K562 (cell line): ENCODE measurements at regions not wholly inside any gene's neighbourhood (a gene's known extent, or its start where the extent isn't known, plus 50 kb on each side); places are given as distances from the start of the nearest gene placed in this dataset.

Experiments
- ATAC-seq: fragments of 200-7000 bp; cut with Tn5 transposase; 3 replicates; pipeline ENCODE4 v1.9.1; 2020; ENCODE audit warnings: moderate library complexity
- BruUV-seq: library from RNA; stranded (reverse); fragments of 400-500 nt; replicated peaks from 2 replicates; lab custom pipeline; 2021; lab: Mats Ljungman, UMichigan
- CTCF ChIA-PET: fragments of 300-600 bp; formaldehyde crosslinking; extraction: SDS; loops from one replicate; lab custom pipeline; 2021; ENCODE audit warnings: low intra/inter-chr PET ratio; lab: Yijun Ruan, JAX
- POLR2A ChIA-PET: fragments of 300-600, 350-650 bp; sonication (Branson Sonifier 250); formaldehyde crosslinking; extraction: SDS; loops from one replicate; lab custom pipeline; 2021; ENCODE audit warnings: antibody characterized with exemption, inconsistent platforms; lab: Yijun Ruan, JAX
- DNase-seq, 4 experiments: peaks; one replicate each; pipeline versions ENCODE4 v3.0.0 to v3.0.0-alpha.2; 2011 to 2018; ENCODE audit warnings: low spot score in 3 of 4, mixed read lengths in 3 of 4; ENCODE audit errors: extremely low read depth in 1 of 4
- FAIRE-seq: peaks from 2 replicates; lab custom pipeline; 2011; peaks lifted over from hg19 to GRCh38; lab: Jason Lieb, UNC
- H2AFZ ChIP-seq: 2 replicates; pipeline ENCODE4 v1.6.0; 2011; ENCODE audit warnings: low read depth, low read length, control low read depth, inconsistent platforms
- H3K27ac ChIP-seq: fragments of 200-600 bp; 3 replicates; pipeline ENCODE4 v1.8.0; 2011; ENCODE audit warnings: low read depth, mild to moderate bottlenecking, control low read depth, inconsistent platforms, low read length, moderate library complexity, mixed read lengths; ENCODE audit errors: extremely low read depth
- H3K27me3 ChIP-seq, 2 experiments: fragments of 300-600 bp in 1 of 2; 2 replicates in 1 of 2; 3 replicates in 1 of 2; pipeline versions ENCODE4 v1.6.0 to v1.8.0; 2011; ENCODE audit warnings: inconsistent platforms in 2 of 2, low read length in 2 of 2, mild to moderate bottlenecking in 1 of 2, mixed read lengths in 1 of 2, moderate library complexity in 1 of 2; ENCODE audit not compliant: control insufficient read depth in 2 of 2, insufficient read depth in 2 of 2
- H3K36me3 ChIP-seq: fragments of 300-600 bp; 3 replicates; pipeline ENCODE4 v1.8.0; 2011; ENCODE audit warnings: mild to moderate bottlenecking, low read length, inconsistent platforms; ENCODE audit not compliant: control insufficient read depth, insufficient read depth
- H3K4me1 ChIP-seq, 2 experiments: fragments of 200-600 bp in 1 of 2; replicated peaks in 1 of 2; 2 replicates in 1 of 2; 3 replicates in 1 of 2; pipeline versions ENCODE4 v1.5.1 to v1.8.0; 2011; ENCODE audit warnings: inconsistent platforms in 2 of 2, low read length in 2 of 2, mild to moderate bottlenecking in 1 of 2, mixed read lengths in 1 of 2, moderate library complexity in 1 of 2; ENCODE audit not compliant: control insufficient read depth in 2 of 2, insufficient read depth in 2 of 2
- H3K4me2 ChIP-seq: 2 replicates; pipeline ENCODE4 v1.6.1; 2011; ENCODE audit warnings: low read length, control low read depth, inconsistent platforms, mixed read lengths; ENCODE audit not compliant: insufficient read depth
- H3K4me3 ChIP-seq: fragments of 200-600 bp; sonication (generic), shearing (Covaris generic); 2 replicates; pipeline ENCODE4 v1.5.1; 2016; ENCODE audit warnings: control low read depth, inconsistent platforms
- H3K79me2 ChIP-seq: fragments of 200-600 bp; 3 replicates; pipeline ENCODE4 v1.8.0; 2011; ENCODE audit warnings: low read length, inconsistent platforms; ENCODE audit not compliant: control insufficient read depth, insufficient read depth
- H3K9ac ChIP-seq, 2 experiments: 2 replicates each; pipeline versions ENCODE4 v1.6.0 to v1.6.1; 2011; ENCODE audit warnings: low read depth in 2 of 2, low read length in 2 of 2, control low read depth in 1 of 2, inconsistent platforms in 1 of 2, mild to moderate bottlenecking in 1 of 2, mixed read lengths in 1 of 2; ENCODE audit not compliant: insufficient read depth in 1 of 2
- H3K9me1 ChIP-seq: one replicate; pipeline ENCODE4 v1.6.0; 2011; ENCODE audit warnings: inconsistent platforms, mild to moderate bottlenecking, low read length, moderate library complexity; ENCODE audit not compliant: control insufficient read depth, insufficient read depth
- H3K9me3 ChIP-seq: replicated peaks from 2 replicates; pipeline ENCODE4 v1.5.1; 2011; ENCODE audit warnings: low read depth, low read length, inconsistent platforms; ENCODE audit not compliant: control insufficient read depth, insufficient read depth
- H4K20me1 ChIP-seq: replicated peaks from 2 replicates; pipeline ENCODE4 v1.6.1; 2011; ENCODE audit warnings: low read length, inconsistent platforms, mixed read lengths; ENCODE audit not compliant: control insufficient read depth, insufficient read depth
- FOXA3 ChIP-seq, 2 experiments: fragments of 450-650 bp in 1 of 2; sonication (generic) in 1 of 2; formaldehyde crosslinking; IDR thresholded peaks in 1 of 2; conservative IDR thresholded peaks in 1 of 2; 2 replicates each; pipeline versions ENCODE4 v1.4.0 to v1.8.0; 2020 to 2022; ENCODE audit warnings: mild to moderate bottlenecking in 2 of 2, missing genetic modification reagents in 1 of 2
- MTF1 ChIP-seq: fragments of 250-450 bp; sonication (Bioruptor Pico); IDR thresholded peaks from 2 replicates; pipeline ENCODE4 v1.9.0; 2021; ENCODE audit warnings: moderate library complexity, mild to moderate bottlenecking, inconsistent platforms, borderline replicate concordance
- NFE2 ChIP-seq: IDR thresholded peaks from 2 replicates; pipeline ENCODE4 v1.6.1; 2014; ENCODE audit warnings: antibody characterized with exemption, low read depth
- PHTF2 ChIP-seq: fragments of 250-450 bp; sonication (Bioruptor Pico); IDR thresholded peaks from 2 replicates; pipeline ENCODE4 v1.5.0; 2021; ENCODE audit warnings: mild to moderate bottlenecking
- RFX1 ChIP-seq: fragments of 450-650 bp; IDR thresholded peaks from 2 replicates; pipeline ENCODE4 v1.6.1; 2016; ENCODE audit warnings: mild to moderate bottlenecking, moderate library complexity
- WGBS: fragments of 100-300 bp; shearing (Covaris generic); methylation state at CpG from one replicate; pipeline ENCODE4 v1.1.6; 2016; ENCODE audit warnings: low coverage, mixed read lengths; ENCODE audit not compliant: insufficient coverage; ENCODE audit errors: missing lambda C conversion rate; 5-methylcytosine and 5-hydroxymethylcytosine counted together
- in situ Hi-C: fragments of 300-500 bp; cut with MboI; formaldehyde crosslinking; loops from 4 replicates; pipeline ENCODE4 v1.15.0; 2018; ENCODE audit warnings: inconsistent platforms, mixed read lengths
- intact Hi-C: fragments of 100-400 bp; cut with micrococcal nuclease; formaldehyde crosslinking; loops from 2 replicates; pipeline ENCODE4 v1.14.2; 2022
- TF ChIP-seq, protein P1 (sequence below): fragments of 250-450 bp; sonication (Bioruptor Pico); IDR thresholded peaks from 2 replicates; pipeline ENCODE4 v1.9.0; 2021; ENCODE audit warnings: mild to moderate bottlenecking
- TF ChIP-seq, protein P2 (sequence below), 2 experiments: fragments of 450-650 bp; IDR thresholded peaks; 2 replicates each; pipeline ENCODE4 v1.6.1; 2018; ENCODE audit warnings: mild to moderate bottlenecking in 2 of 2, low read depth in 1 of 2; ENCODE audit not compliant: partially characterized antibody in 2 of 2
- TF ChIP-seq, protein P3 (sequence below): sonication (generic); formaldehyde crosslinking; IDR thresholded peaks from 2 replicates; pipeline ENCODE4 v1.8.0; 2022; ENCODE audit warnings: missing genetic modification reagents, mild to moderate bottlenecking, borderline replicate concordance

DNA sequence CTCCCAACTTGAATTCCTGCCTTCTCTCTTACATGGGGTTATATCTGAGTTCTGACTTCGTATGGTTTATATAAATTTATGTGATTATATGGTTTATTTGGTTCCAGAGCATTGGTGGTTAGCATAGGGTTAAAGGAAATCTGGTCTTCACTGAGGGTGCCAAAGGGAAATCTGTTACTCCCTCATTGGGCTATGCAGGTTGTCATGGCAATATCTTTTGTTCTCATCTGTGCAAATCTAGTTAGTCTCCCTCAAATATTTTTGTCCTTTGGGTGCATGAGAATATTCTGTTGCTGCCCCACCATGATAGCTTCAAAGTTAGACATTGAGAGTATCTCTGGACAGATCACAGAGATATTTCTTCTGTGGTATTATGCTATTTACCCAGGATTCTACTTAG is 71.8 kb upstream of the OTUD4 start:
- in situ Hi-C loops (no loop called here), intact Hi-C loops (no loop called here)
- Histone ChIP-seq H3K4me1 (no peaks in the 10 kb centered on the region), H4K20me1 (no peaks in the 10 kb centered on the region; the same call in 1 of the 2 replicates), H3K9me1 (no peaks in the 10 kb centered on the region), H3K27ac (no peak overlapping the region), H3K4me2 (no peak overlapping the region), H3K9ac (no peak overlapping the region), H3K27me3 (peaks cover 5 to 21% of the 10 kb centered on the region in 2 experiments; a peak in 3 of 5 replicates), H3K4me3 (no peak overlapping the region), H3K36me3 (no peaks in the 10 kb centered on the region), H3K79me2 (no peaks in the 10 kb centered on the region), H3K9me3 (no peaks in the 10 kb centered on the region), H2AFZ (no peak overlapping the region)
- ATAC-seq (no peak), DNase-seq (no peak), FAIRE-seq (no peak)
- TF ChIP-seq PHTF2 (CRISPR knock-in tag), result no peak
- peak; percentile 34; the same call in 1 of the 2 replicates for TF ChIP-seq RFX1
- CTCF ChIA-PET, result no interaction called here
- no TSS peak for BruUV-seq
- POLR2A ChIA-PET, result no interaction called here
- 0% methylated on average over 1 of the region's 1 CpG for WGBS

DNA sequence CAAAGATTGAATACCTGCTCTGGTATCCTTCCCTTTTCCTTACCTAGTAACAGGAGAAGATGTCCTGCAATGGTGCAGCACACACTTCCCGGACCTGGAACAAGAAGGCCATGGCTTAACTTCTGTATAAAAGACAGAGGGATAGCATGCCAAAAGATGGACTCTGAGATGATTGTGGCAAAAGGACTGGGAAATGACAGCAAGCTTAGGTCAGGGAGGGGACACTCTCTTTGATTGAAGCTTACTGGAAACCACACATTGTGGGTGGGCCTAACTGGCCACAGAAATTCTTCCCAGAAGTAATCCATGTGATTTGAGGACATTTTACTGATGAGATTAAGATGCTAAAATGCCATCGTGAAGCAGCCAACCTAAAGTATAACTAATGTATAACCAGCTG is 71.0 kb upstream of the OTUD4 start:
- H3K79me2 ChIP-seq, result no peaks in the 10 kb centered on the region
- no peak for ATAC-seq
- WGBS, result 0% methylated on average over 2 of the region's 2 CpGs
- H3K4me3 ChIP-seq, result no peak overlapping the region
- no peak overlapping the region for H3K4me2 ChIP-seq
- no TSS peak for BruUV-seq
- H3K9me3 ChIP-seq, result no peaks in the 10 kb centered on the region
- H3K9me1 ChIP-seq, result no peaks in the 10 kb centered on the region
- H3K9ac ChIP-seq, result no peak overlapping the region
- H3K27me3 ChIP-seq, result peaks cover 5 to 21% of the 10 kb centered on the region in 2 experiments; a peak in 3 of 5 replicates
- ChIA-PET POLR2A (interaction anchor here (1.3 kb wide), 1 partner anchor 14 kb away, joined by 3 read pairs; no protein-coding TSS in a partner anchor), CTCF (no interaction called here)
- H3K36me3 ChIP-seq, result no peaks in the 10 kb centered on the region
- no peaks in the 10 kb centered on the region; the same call in 1 of the 2 replicates for H4K20me1 ChIP-seq
- no peak for FAIRE-seq
- H2AFZ ChIP-seq, result no peak overlapping the region
- H3K4me1 ChIP-seq, result no peaks in the 10 kb centered on the region
- DNase-seq, result no peak
- no peak overlapping the region for H3K27ac ChIP-seq
- intact Hi-C loops (no loop called here), in situ Hi-C loops (no loop called here)
- TF ChIP-seq, protein P1, sequence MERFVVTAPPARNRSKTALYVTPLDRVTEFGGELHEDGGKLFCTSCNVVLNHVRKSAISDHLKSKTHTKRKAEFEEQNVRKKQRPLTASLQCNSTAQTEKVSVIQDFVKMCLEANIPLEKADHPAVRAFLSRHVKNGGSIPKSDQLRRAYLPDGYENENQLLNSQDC, result no peak
- no peak for TF ChIP-seq FOXA3 (CRISPR knock-in tag; conservative IDR thresholded peaks at IDR 0.05 in 1 of 2, IDR thresholded peaks at IDR 0.05 in 1 of 2)
- TF ChIP-seq, protein P2, sequence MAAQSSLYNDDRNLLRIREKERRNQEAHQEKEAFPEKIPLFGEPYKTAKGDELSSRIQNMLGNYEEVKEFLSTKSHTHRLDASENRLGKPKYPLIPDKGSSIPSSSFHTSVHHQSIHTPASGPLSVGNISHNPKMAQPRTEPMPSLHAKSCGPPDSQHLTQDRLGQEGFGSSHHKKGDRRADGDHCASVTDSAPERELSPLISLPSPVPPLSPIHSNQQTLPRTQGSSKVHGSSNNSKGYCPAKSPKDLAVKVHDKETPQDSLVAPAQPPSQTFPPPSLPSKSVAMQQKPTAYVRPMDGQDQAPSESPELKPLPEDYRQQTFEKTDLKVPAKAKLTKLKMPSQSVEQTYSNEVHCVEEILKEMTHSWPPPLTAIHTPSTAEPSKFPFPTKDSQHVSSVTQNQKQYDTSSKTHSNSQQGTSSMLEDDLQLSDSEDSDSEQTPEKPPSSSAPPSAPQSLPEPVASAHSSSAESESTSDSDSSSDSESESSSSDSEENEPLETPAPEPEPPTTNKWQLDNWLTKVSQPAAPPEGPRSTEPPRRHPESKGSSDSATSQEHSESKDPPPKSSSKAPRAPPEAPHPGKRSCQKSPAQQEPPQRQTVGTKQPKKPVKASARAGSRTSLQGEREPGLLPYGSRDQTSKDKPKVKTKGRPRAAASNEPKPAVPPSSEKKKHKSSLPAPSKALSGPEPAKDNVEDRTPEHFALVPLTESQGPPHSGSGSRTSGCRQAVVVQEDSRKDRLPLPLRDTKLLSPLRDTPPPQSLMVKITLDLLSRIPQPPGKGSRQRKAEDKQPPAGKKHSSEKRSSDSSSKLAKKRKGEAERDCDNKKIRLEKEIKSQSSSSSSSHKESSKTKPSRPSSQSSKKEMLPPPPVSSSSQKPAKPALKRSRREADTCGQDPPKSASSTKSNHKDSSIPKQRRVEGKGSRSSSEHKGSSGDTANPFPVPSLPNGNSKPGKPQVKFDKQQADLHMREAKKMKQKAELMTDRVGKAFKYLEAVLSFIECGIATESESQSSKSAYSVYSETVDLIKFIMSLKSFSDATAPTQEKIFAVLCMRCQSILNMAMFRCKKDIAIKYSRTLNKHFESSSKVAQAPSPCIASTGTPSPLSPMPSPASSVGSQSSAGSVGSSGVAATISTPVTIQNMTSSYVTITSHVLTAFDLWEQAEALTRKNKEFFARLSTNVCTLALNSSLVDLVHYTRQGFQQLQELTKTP (IDR thresholded peaks at IDR 0.05; ENCODE audit: low read depth in 1 of 2, partially characterized antibody in 2 of 2), result no peak
- no peak for TF ChIP-seq NFE2
- TF ChIP-seq MTF1 (CRISPR knock-in tag), result no peak
- TF ChIP-seq, protein P3, sequence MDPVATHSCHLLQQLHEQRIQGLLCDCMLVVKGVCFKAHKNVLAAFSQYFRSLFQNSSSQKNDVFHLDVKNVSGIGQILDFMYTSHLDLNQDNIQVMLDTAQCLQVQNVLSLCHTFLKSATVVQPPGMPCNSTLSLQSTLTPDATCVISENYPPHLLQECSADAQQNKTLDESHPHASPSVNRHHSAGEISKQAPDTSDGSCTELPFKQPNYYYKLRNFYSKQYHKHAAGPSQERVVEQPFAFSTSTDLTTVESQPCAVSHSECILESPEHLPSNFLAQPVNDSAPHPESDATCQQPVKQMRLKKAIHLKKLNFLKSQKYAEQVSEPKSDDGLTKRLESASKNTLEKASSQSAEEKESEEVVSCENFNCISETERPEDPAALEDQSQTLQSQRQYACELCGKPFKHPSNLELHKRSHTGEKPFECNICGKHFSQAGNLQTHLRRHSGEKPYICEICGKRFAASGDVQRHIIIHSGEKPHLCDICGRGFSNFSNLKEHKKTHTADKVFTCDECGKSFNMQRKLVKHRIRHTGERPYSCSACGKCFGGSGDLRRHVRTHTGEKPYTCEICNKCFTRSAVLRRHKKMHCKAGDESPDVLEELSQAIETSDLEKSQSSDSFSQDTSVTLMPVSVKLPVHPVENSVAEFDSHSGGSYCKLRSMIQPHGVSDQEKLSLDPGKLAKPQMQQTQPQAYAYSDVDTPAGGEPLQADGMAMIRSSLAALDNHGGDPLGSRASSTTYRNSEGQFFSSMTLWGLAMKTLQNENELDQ, result no peak
